Gastroesophageal sphincter (tissue), 4 donors: ENCODE measurements at regions not wholly inside any gene's neighbourhood (a gene's known extent, or its start where the extent isn't known, plus 50 kb on each side); places are given as distances from the start of the nearest gene placed in this dataset.

Experiments used
- ATAC-seq: fragments of 150-250 bp; one replicate; pipeline ENCODE4 v1.9.1; 2016; ENCODE audit warnings: mild to moderate bottlenecking, moderate library complexity
- H3K27ac ChIP-seq, 4 donors: fragments of 200-600 bp; sonication (generic) in 3 of 4; 1 replicate in 3 of 4; 2 replicates in 1 of 4; pipeline ENCODE4 v1.5.1; 2016 to 2019
- H3K27me3 ChIP-seq: fragments of 200-600 bp; sonication (generic); one replicate; pipeline ENCODE4 v1.5.1; 2019
- H3K36me3 ChIP-seq, 2 donors: fragments of 200-600 bp; sonication (generic); one replicate each; pipeline ENCODE4 v1.5.1; 2019; ENCODE audit warnings: control low read depth in 1 of 2
- H3K4me1 ChIP-seq, 3 donors: fragments of 200-600 bp; sonication (generic); 1 replicate in 2 of 3; 2 replicates in 1 of 3; pipeline ENCODE4 v1.5.1; 2016 to 2019; ENCODE audit warnings: control low read depth in 2 of 3
- H3K4me3 ChIP-seq, 2 donors: fragments of 200-600 bp; sonication (generic); one replicate each; pipeline ENCODE4 v1.5.1; 2019; ENCODE audit warnings: mild to moderate bottlenecking in 1 of 2, moderate library complexity in 1 of 2
- H3K9me3 ChIP-seq, 3 donors: fragments of 200-600 bp; sonication (generic); one replicate each; pipeline ENCODE4 v1.5.1; 2017 to 2019; ENCODE audit warnings: control low read depth in 2 of 3
- EP300 ChIP-seq: sonication (generic); formaldehyde crosslinking; IDR thresholded peaks from one replicate; pipeline ENCODE4 v1.6.1; 2017; ENCODE audit warnings: antibody characterized with exemption, mild to moderate bottlenecking
- POLR2A ChIP-seq, 2 donors: fragments of 450-650 bp; IDR thresholded peaks; one replicate each; pipeline ENCODE4 v1.6.1; 2017; ENCODE audit warnings: antibody characterized with exemption in 2 of 2, mild to moderate bottlenecking in 2 of 2, moderate library complexity in 1 of 2
- POLR2AphosphoS5 ChIP-seq: sonication (generic); formaldehyde crosslinking; IDR thresholded peaks from one replicate; pipeline ENCODE4 v1.6.1; 2017; ENCODE audit warnings: antibody characterized with exemption
- WGBS, 2 donors: methylation state at CpG; one replicate each; pipeline ENCODE4 v1.1.5; 2018; ENCODE audit warnings: low coverage in 1 of 2; 5-methylcytosine and 5-hydroxymethylcytosine counted together
- TF ChIP-seq, protein P1 (sequence below), 4 experiments: fragments of 200-600 bp in 2 of 4; fragments of 450-650 bp in 2 of 4; sonication (generic) in 1 of 4; IDR thresholded peaks; one replicate each; pipeline ENCODE4 v1.5.1; 2017 to 2019; ENCODE audit warnings: antibody characterized with exemption in 4 of 4, mild to moderate bottlenecking in 2 of 4, moderate library complexity in 2 of 4

DNA sequence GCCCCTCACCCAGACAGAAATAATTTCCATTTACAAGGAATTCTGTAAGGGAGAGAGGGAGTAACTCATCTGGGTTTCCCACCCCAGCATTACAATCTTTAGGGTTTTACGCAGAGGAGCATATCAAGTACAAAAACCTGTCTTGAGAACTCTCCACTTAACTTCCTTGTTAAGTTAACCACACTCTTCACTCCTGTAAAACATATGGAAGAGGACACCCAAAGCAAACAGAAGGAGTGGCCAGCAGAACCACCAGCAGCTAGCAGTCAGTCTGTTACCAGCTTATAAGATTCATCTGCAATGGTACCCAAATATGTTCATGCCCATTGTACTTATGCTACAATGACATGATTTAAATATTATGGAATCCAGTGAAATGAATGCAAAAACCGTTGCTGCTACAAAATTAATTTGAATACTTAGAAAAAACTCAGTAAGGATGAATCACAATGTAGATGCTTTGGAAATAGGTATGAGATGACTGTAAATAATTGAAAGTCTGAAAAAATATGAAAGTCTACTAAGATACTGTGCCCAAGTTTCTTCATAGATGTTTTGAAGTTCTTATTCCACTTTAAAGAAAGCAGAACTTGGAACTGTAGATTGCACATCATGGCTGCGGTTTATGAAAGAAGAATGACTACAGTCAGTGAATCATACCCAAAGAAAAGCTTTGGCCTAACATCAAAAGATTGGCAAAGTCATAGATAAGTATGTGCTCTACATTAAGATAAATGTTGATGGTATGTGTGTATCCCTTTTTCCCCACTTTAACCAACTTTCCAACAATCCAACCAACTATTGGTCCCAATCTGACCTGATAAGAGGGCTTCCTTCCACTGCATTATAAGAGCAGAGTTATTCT is 233.6 kb downstream of the ACTL7B start:
- 75 to 89% methylated on average over 3 of the region's 3 CpGs for WGBS, 2 donors

DNA sequence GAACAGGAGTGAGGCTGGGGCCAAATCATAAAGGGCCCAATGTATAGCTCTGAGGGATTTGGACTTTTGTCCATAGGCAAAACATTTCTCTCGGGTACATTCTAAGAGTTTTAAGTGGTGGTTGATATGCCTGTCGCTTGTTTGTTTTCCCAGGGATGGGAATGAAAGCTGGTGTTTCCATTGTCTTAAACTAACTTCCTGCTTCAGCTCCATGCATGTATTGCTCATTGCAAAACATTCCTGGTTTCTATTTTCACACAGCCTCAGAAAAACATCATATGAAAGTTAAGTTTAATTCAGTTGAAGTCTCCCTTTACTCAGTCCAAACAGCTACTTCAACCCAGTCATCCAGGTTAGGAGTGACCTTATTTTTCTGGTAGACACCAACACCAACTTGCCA is 235.0 kb downstream of the ACTL7B start:
- WGBS, 2 donors = 37 to 83% methylated on average over 2 of the region's 2 CpGs
- H3K4me1 ChIP-seq = no peaks in the 10 kb centered on the region
- ATAC-seq = no peak
- TF ChIP-seq EP300 (no peak), POLR2AphosphoS5 (no peak), POLR2A (IDR thresholded peaks at IDR 0.05) (no peak)
- TF ChIP-seq, protein P1, sequence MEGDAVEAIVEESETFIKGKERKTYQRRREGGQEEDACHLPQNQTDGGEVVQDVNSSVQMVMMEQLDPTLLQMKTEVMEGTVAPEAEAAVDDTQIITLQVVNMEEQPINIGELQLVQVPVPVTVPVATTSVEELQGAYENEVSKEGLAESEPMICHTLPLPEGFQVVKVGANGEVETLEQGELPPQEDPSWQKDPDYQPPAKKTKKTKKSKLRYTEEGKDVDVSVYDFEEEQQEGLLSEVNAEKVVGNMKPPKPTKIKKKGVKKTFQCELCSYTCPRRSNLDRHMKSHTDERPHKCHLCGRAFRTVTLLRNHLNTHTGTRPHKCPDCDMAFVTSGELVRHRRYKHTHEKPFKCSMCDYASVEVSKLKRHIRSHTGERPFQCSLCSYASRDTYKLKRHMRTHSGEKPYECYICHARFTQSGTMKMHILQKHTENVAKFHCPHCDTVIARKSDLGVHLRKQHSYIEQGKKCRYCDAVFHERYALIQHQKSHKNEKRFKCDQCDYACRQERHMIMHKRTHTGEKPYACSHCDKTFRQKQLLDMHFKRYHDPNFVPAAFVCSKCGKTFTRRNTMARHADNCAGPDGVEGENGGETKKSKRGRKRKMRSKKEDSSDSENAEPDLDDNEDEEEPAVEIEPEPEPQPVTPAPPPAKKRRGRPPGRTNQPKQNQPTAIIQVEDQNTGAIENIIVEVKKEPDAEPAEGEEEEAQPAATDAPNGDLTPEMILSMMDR (IDR thresholded peaks at IDR 0.05) = no peak
- H3K36me3 ChIP-seq = no peaks in the 10 kb centered on the region
- H3K4me3 ChIP-seq = no peak overlapping the region
- no peak overlapping the region for H3K27ac ChIP-seq
- H3K27me3 ChIP-seq = no peaks in the 10 kb centered on the region
- no peaks in the 10 kb centered on the region for H3K9me3 ChIP-seq

More for the DNA sequence above, 233.6 kb downstream of the ACTL7B start:
- no peaks in the 10 kb centered on the region for H3K4me1 ChIP-seq
- TF ChIP-seq POLR2AphosphoS5 (no peak), POLR2A (IDR thresholded peaks at IDR 0.05) (no peak), EP300 (no peak)
- TF ChIP-seq, protein P1 (IDR thresholded peaks at IDR 0.05) = no peak
- H3K36me3 ChIP-seq = no peaks in the 10 kb centered on the region
- H3K27me3 ChIP-seq = no peaks in the 10 kb centered on the region
- no peak overlapping the region for H3K27ac ChIP-seq
- no peaks in the 10 kb centered on the region for H3K9me3 ChIP-seq
- H3K4me3 ChIP-seq = no peak overlapping the region
- ATAC-seq = no peak

DNA sequence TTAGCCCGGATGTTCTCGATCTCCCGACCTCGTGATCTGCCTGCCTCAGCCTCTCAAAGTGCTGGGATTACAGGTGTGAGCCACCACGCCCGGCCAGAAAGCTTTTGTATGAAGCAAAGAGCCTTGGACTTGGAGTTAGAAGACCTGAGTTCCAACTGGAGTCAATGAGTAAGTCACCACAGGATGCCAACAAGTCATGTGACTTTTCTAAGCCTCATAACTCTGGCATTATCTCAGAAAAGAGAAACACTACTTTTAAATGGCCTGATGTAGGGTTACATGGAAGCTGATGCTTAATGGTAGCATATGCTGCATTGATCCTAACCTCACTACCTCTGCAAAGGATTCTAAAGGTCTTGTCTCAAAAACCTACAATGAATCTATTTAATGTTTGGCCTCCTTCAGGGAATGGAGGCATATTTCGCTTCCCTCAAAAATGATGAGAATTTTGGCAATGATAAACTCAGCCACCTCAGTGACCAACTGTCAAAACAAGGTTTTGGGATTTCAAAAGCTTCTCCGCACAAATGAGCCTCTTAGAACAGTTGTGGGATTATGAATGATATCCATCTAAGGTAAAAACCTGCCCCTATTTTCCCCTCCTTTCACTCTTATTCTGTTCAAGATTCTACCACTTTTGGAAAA is 236.8 kb downstream of the ACTL7B start:
- 90 to 92% methylated on average over 2 of the region's 8 CpGs for WGBS, 2 donors
- TF ChIP-seq EP300 (no peak), POLR2AphosphoS5 (no peak), POLR2A (IDR thresholded peaks at IDR 0.05) (no peak)
- TF ChIP-seq, protein P1 (IDR thresholded peaks at IDR 0.05) = no peak
- no peak overlapping the region for H3K27ac ChIP-seq
- no peaks in the 10 kb centered on the region for H3K9me3 ChIP-seq
- H3K4me3 ChIP-seq = no peak overlapping the region
- no peak for ATAC-seq
- H3K36me3 ChIP-seq = no peaks in the 10 kb centered on the region
- H3K27me3 ChIP-seq = no peaks in the 10 kb centered on the region
- no peaks in the 10 kb centered on the region for H3K4me1 ChIP-seq

DNA sequence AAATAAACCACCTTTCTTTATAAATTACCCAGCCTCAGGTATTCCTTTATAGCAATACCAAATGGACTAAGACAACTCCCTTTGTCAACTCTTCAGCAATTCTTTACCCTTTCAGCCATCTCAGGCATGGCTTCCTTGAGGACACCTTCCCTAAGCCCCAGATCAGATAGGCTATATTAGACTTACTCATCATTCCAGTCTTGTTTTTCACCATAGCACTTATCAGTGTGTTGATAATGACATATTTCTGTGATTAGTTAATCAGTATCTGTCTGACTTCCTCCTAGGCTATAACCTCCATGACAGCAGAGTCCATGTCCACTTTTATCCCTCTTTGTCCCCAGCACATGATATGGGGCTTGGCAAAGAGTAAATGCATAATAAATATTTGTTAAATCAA is 238.1 kb downstream of the ACTL7B start:
- TF ChIP-seq POLR2AphosphoS5 (no peak), EP300 (no peak), POLR2A (IDR thresholded peaks at IDR 0.05) (no peak)
- TF ChIP-seq, protein P1 (IDR thresholded peaks at IDR 0.05) = no peak
- Histone ChIP-seq H3K4me3 (no peak overlapping the region), H3K36me3 (no peaks in the 10 kb centered on the region), H3K27ac (no peak overlapping the region), H3K9me3 (no peaks in the 10 kb centered on the region), H3K4me1 (no peaks in the 10 kb centered on the region), H3K27me3 (no peaks in the 10 kb centered on the region)
- ATAC-seq = no peak

- TF ChIP-seq, protein P1 (IDR thresholded peaks at IDR 0.05) = no peak
- no peak for TF ChIP-seq POLR2A (IDR thresholded peaks at IDR 0.05)
- TF ChIP-seq EP300 = no peak
- TF ChIP-seq POLR2AphosphoS5 = no peak
- H3K27ac ChIP-seq = no peak overlapping the region
- no peak overlapping the region for H3K4me3 ChIP-seq
- no peaks in the 10 kb centered on the region for H3K9me3 ChIP-seq
- no peaks in the 10 kb centered on the region for H3K36me3 ChIP-seq
- H3K4me1 ChIP-seq = no peaks in the 10 kb centered on the region
- WGBS, 2 donors = 60 to 64% methylated on average over 1 of the region's 1 CpG
- ATAC-seq = no peak
- H3K27me3 ChIP-seq = no peaks in the 10 kb centered on the region
Measured at GRCh38 chr9:108615152-108615551, 240.6 kb downstream of the ACTL7B start.
